GM18498 (cell line): ENCODE measurements at regions not wholly inside any gene's neighbourhood (a gene's known extent, or its start where the extent isn't known, plus 50 kb on each side); places are given as distances from the start of the nearest gene placed in this dataset.
"Not testable (repeated sequence)": the region's sequence is repeated elsewhere in the genome, so short reads cannot be mapped to it uniquely, and the experiment has no call there.

Experiments used
- ATAC-seq: cut with Tn5 transposase; IDR thresholded peaks from one replicate; pipeline ENCODE4 v1.9.1; 2021; ENCODE audit warnings: mild to moderate bottlenecking, moderate library complexity; ENCODE audit not compliant: unreplicated experiment

GRCh38 chr2:57465967-57466366, 580.6 kb upstream of the VRK2 start:
- no peak for ATAC-seq

GRCh38 chr2:57475391-57475790, 571.2 kb upstream of the VRK2 start:
- no peak for ATAC-seq

GRCh38 chr2:57479981-57480380, 566.6 kb upstream of the VRK2 start:
- ATAC-seq = no peak

- no peak for ATAC-seq
Observed at GRCh38 chr2:57488061-57488460, 558.5 kb upstream of the VRK2 start.

GRCh38 chr2:57490741-57491140, 555.9 kb upstream of the VRK2 start:
- ATAC-seq = no peak

GRCh38 chr2:57491213-57491612, 555.4 kb upstream of the VRK2 start:
- no peak for ATAC-seq

- not testable (repeated sequence) for ATAC-seq
Observed at GRCh38 chr2:57493966-57494365, 552.6 kb upstream of the VRK2 start.

- peak; percentile 90 for ATAC-seq
Observed at GRCh38 chr2:57497489-57498096, 549.0 kb upstream of the VRK2 start.

- no peak for ATAC-seq
Observed at GRCh38 chr2:57504787-57505186, 541.8 kb upstream of the VRK2 start.

GRCh38 chr2:57509189-57509588, 537.4 kb upstream of the VRK2 start:
- ATAC-seq = no peak

- ATAC-seq = no peak
Observed at GRCh38 chr2:57510704-57511103, 535.9 kb upstream of the VRK2 start.

GRCh38 chr2:57515366-57515765, 531.2 kb upstream of the VRK2 start:
- ATAC-seq = no peak

GRCh38 chr2:57516698-57517340, 529.8 kb upstream of the VRK2 start:
- peak; percentile 87 for ATAC-seq

GRCh38 chr2:57523304-57523703, 523.3 kb upstream of the VRK2 start:
- no peak for ATAC-seq

GRCh38 chr2:57527685-57528084, 518.9 kb upstream of the VRK2 start:
- no peak for ATAC-seq

- no peak for ATAC-seq
Observed at GRCh38 chr2:57528499-57528898, 518.1 kb upstream of the VRK2 start.

GRCh38 chr2:57534358-57534757, 512.2 kb upstream of the VRK2 start:
- ATAC-seq = no peak

GRCh38 chr2:57536535-57537231, 509.9 kb upstream of the VRK2 start:
- ATAC-seq = peak; percentile 68

- no peak for ATAC-seq
Observed at GRCh38 chr2:57539761-57540160, 506.8 kb upstream of the VRK2 start.

- ATAC-seq = no peak
Observed at GRCh38 chr2:57542081-57542480, 504.5 kb upstream of the VRK2 start.

- no peak for ATAC-seq
Observed at GRCh38 chr2:57543211-57543610, 503.4 kb upstream of the VRK2 start.

GRCh38 chr2:57544624-57545023, 502.0 kb upstream of the VRK2 start:
- ATAC-seq = no peak
